IPS DF 6.9 (cell line): ENCODE measurements at regions not wholly inside any gene's neighbourhood (a gene's known extent, or its start where the extent isn't known, plus 50 kb on each side); places are given as distances from the start of the nearest gene placed in this dataset.

Source experiments
- DNase-seq: peaks from one replicate; pipeline ENCODE4 v3.0.0-alpha.2; 2013; ENCODE audit warnings: low read depth, low spot score
- H3K27ac ChIP-seq: one replicate; pipeline ENCODE4 v1.5.1; 2013; ENCODE audit warnings: low read length, control low read depth
- H3K27me3 ChIP-seq: 2 replicates; pipeline ENCODE4 v1.6.1; 2013; ENCODE audit warnings: mild to moderate bottlenecking, low read length; ENCODE audit not compliant: control insufficient read depth, insufficient read depth
- H3K36me3 ChIP-seq: 2 replicates; pipeline ENCODE4 v1.6.1; 2013; ENCODE audit warnings: low read length; ENCODE audit not compliant: control insufficient read depth, insufficient read depth
- H3K4me1 ChIP-seq: 2 replicates; pipeline ENCODE4 v1.6.1; 2013; ENCODE audit warnings: low read length; ENCODE audit not compliant: control insufficient read depth, insufficient read depth
- H3K4me3 ChIP-seq: 2 replicates; pipeline ENCODE4 v1.5.1; 2013; ENCODE audit warnings: mild to moderate bottlenecking, low read length
- H3K9me3 ChIP-seq: 2 replicates; pipeline ENCODE4 v1.6.1; 2013; ENCODE audit warnings: low read length, inconsistent platforms; ENCODE audit not compliant: control insufficient read depth, insufficient read depth
- WGBS: extraction: QIAGEN DNeasy Blood & Tissue Kit; methylation state at CpG from one replicate; pipeline ENCODE4 v1.1.7; 2013; ENCODE audit warnings: mixed read lengths, missing lambda C conversion rate; ENCODE audit not compliant: insufficient read length, insufficient coverage; 5-methylcytosine and 5-hydroxymethylcytosine counted together

GRCh38 chr5:58208674-58209073 lies 251.2 kb downstream of the PLK2 start:
- no peaks in the 10 kb centered on the region for H3K27me3 ChIP-seq
- H3K4me3 ChIP-seq = no peak overlapping the region
- no peaks in the 10 kb centered on the region for H3K9me3 ChIP-seq
- no peaks in the 10 kb centered on the region for H3K4me1 ChIP-seq
- no peaks in the 10 kb centered on the region for H3K36me3 ChIP-seq
- DNase-seq = no peak
- H3K27ac ChIP-seq = no peak overlapping the region
- WGBS = no CpG with 5 or more reads among the region's 7 CpGs

GRCh38 chr5:58207076-58207475 lies 252.8 kb downstream of the PLK2 start:
- Histone ChIP-seq H3K27me3 (no peaks in the 10 kb centered on the region), H3K4me3 (no peak overlapping the region), H3K27ac (no peak overlapping the region), H3K4me1 (no peaks in the 10 kb centered on the region), H3K36me3 (no peaks in the 10 kb centered on the region), H3K9me3 (no peaks in the 10 kb centered on the region)
- no peak for DNase-seq
- no CpG with 5 or more reads among the region's 1 CpG for WGBS

- no peaks in the 10 kb centered on the region for H3K36me3 ChIP-seq
- no CpG with 5 or more reads among the region's 3 CpGs for WGBS
- no peak for DNase-seq
Observed at GRCh38 chr5:58204966-58205365, 254.9 kb downstream of the PLK2 start.

GRCh38 chr5:58202941-58203444 lies 256.9 kb downstream of the PLK2 start:
- no peaks in the 10 kb centered on the region for H3K4me1 ChIP-seq
- no peak overlapping the region for H3K27ac ChIP-seq
- no peaks in the 10 kb centered on the region for H3K36me3 ChIP-seq
- H3K4me3 ChIP-seq = no peak overlapping the region
- no peak for DNase-seq
- H3K27me3 ChIP-seq = no peaks in the 10 kb centered on the region
- no peaks in the 10 kb centered on the region for H3K9me3 ChIP-seq
- no CpG with 5 or more reads among the region's 2 CpGs for WGBS

More at GRCh38 chr5:58204966-58205365, 254.9 kb downstream of the PLK2 start:
- H3K4me3 ChIP-seq = no peak overlapping the region
- no peak overlapping the region for H3K27ac ChIP-seq
- H3K27me3 ChIP-seq = no peaks in the 10 kb centered on the region
- H3K9me3 ChIP-seq = no peaks in the 10 kb centered on the region
- H3K4me1 ChIP-seq = no peaks in the 10 kb centered on the region

GRCh38 chr5:58201922-58202648 lies 257.8 kb downstream of the PLK2 start:
- no peaks in the 10 kb centered on the region for H3K4me1 ChIP-seq
- no peak for DNase-seq
- H3K9me3 ChIP-seq = no peaks in the 10 kb centered on the region
- H3K4me3 ChIP-seq = no peak overlapping the region
- no peaks in the 10 kb centered on the region for H3K27me3 ChIP-seq
- WGBS = no CpG with 5 or more reads among the region's 6 CpGs
- no peaks in the 10 kb centered on the region for H3K36me3 ChIP-seq
- no peak overlapping the region for H3K27ac ChIP-seq

- DNase-seq = no peak
- Histone ChIP-seq H3K4me3 (no peak overlapping the region), H3K27ac (no peak overlapping the region), H3K9me3 (no peaks in the 10 kb centered on the region), H3K27me3 (no peaks in the 10 kb centered on the region), H3K4me1 (no peaks in the 10 kb centered on the region), H3K36me3 (no peaks in the 10 kb centered on the region)
- WGBS = no CpG with 5 or more reads among the region's 1 CpG
Observed at GRCh38 chr5:58200451-58200850, 259.4 kb downstream of the PLK2 start.

GRCh38 chr5:58199087-58199486 lies 260.8 kb downstream of the PLK2 start:
- H3K9me3 ChIP-seq = no peaks in the 10 kb centered on the region
- H3K4me3 ChIP-seq = no peak overlapping the region
- DNase-seq = no peak
- WGBS = no CpG with 5 or more reads among the region's 2 CpGs
- no peaks in the 10 kb centered on the region for H3K4me1 ChIP-seq
- no peaks in the 10 kb centered on the region for H3K27me3 ChIP-seq
- H3K36me3 ChIP-seq = no peaks in the 10 kb centered on the region
- no peak overlapping the region for H3K27ac ChIP-seq

- no peaks in the 10 kb centered on the region for H3K4me1 ChIP-seq
- no peaks in the 10 kb centered on the region for H3K27me3 ChIP-seq
- H3K4me3 ChIP-seq = no peak overlapping the region
- H3K36me3 ChIP-seq = no peaks in the 10 kb centered on the region
- WGBS = no CpG with 5 or more reads among the region's 2 CpGs
- no peak for DNase-seq
- H3K27ac ChIP-seq = no peak overlapping the region
- H3K9me3 ChIP-seq = no peaks in the 10 kb centered on the region
Observed at GRCh38 chr5:58198330-58198729, 261.6 kb downstream of the PLK2 start.

- no peaks in the 10 kb centered on the region for H3K36me3 ChIP-seq
- H3K9me3 ChIP-seq = no peaks in the 10 kb centered on the region
- H3K27me3 ChIP-seq = no peaks in the 10 kb centered on the region
- no peaks in the 10 kb centered on the region for H3K4me1 ChIP-seq
- H3K27ac ChIP-seq = no peak overlapping the region
- no peak overlapping the region for H3K4me3 ChIP-seq
- no peak for DNase-seq
Observed at GRCh38 chr5:58197875-58198274, 262.0 kb downstream of the PLK2 start.

GRCh38 chr5:58191443-58191842 lies 268.4 kb downstream of the PLK2 start:
- no peaks in the 10 kb centered on the region for H3K36me3 ChIP-seq
- no peaks in the 10 kb centered on the region for H3K4me1 ChIP-seq
- H3K27me3 ChIP-seq = no peaks in the 10 kb centered on the region
- H3K27ac ChIP-seq = no peak overlapping the region
- WGBS = no CpG with 5 or more reads among the region's 1 CpG
- no peak overlapping the region for H3K4me3 ChIP-seq
- no peak for DNase-seq
- no peaks in the 10 kb centered on the region for H3K9me3 ChIP-seq

- H3K27me3 ChIP-seq = no peaks in the 10 kb centered on the region
- no peak overlapping the region for H3K27ac ChIP-seq
Observed at GRCh38 chr5:58188262-58188651, 271.6 kb downstream of the PLK2 start.

More at GRCh38 chr5:58188262-58188651, 271.6 kb downstream of the PLK2 start:
- no peak for DNase-seq
- Histone ChIP-seq H3K4me3 (no peak overlapping the region), H3K4me1 (no peaks in the 10 kb centered on the region), H3K36me3 (no peaks in the 10 kb centered on the region), H3K9me3 (no peaks in the 10 kb centered on the region)
- no CpG with 5 or more reads among the region's 4 CpGs for WGBS
